Kidney (tissue), 13 donors: ENCODE measurements at regions not wholly inside any gene's neighbourhood (a gene's known extent, or its start where the extent isn't known, plus 50 kb on each side); places are given as distances from the start of the nearest gene placed in this dataset.
A peak's percentile ranks its signal among the peaks of the same experiment; 100 is the strongest.

Source experiments
- DNase-seq, 5 donors: peaks; one replicate each; pipeline ENCODE4 v3.0.0-alpha.2; 2013 to 2020
- FAIRE-seq: peaks from 2 replicates; lab custom pipeline; 2012; peaks lifted over from hg19 to GRCh38; lab: Jason Lieb, UNC
- H3K27ac ChIP-seq, 2 donors: one replicate each; pipeline ENCODE4 v1.7.0; 2013; ENCODE audit warnings: low read depth in 2 of 2, low read length in 2 of 2, inconsistent platforms in 1 of 2
- H3K27me3 ChIP-seq: one replicate; pipeline ENCODE4 v1.7.1; 2013; ENCODE audit warnings: low read length, inconsistent platforms; ENCODE audit not compliant: control insufficient read depth, insufficient read depth
- H3K36me3 ChIP-seq, 3 donors: one replicate each; pipeline versions ENCODE4 v1.7.0 to v1.7.1; 2013; ENCODE audit warnings: low read length in 3 of 3, control low read depth in 1 of 3, inconsistent platforms in 1 of 3; ENCODE audit not compliant: insufficient read depth in 3 of 3, control insufficient read depth in 2 of 3
- H3K4me1 ChIP-seq, 3 donors: one replicate each; pipeline versions ENCODE4 v1.7.0 to v1.7.1; 2013; ENCODE audit warnings: low read length in 3 of 3, inconsistent platforms in 1 of 3, low read depth in 1 of 3; ENCODE audit not compliant: control insufficient read depth in 2 of 3, insufficient read depth in 2 of 3
- H3K4me3 ChIP-seq, 3 donors: one replicate each; pipeline versions ENCODE4 v1.7.0 to v1.8.1; 2013; ENCODE audit warnings: low read length in 3 of 3, control low read depth in 1 of 3, inconsistent platforms in 1 of 3
- H3K9ac ChIP-seq, 3 donors: one replicate each; pipeline versions ENCODE4 v1.7.0 to v1.7.1; 2013; ENCODE audit warnings: low read length in 3 of 3, control low read depth in 1 of 3, inconsistent platforms in 1 of 3
- H3K9me3 ChIP-seq, 3 donors: one replicate each; pipeline versions ENCODE4 v1.7.0 to v1.7.1; 2013; ENCODE audit warnings: low read length in 3 of 3, control low read depth in 1 of 3, inconsistent platforms in 1 of 3; ENCODE audit not compliant: control insufficient read depth in 2 of 3, insufficient read depth in 1 of 3
- intact Hi-C: fragments of 100-400 bp; cut with DNase I; formaldehyde crosslinking; loops from one replicate; pipeline ENCODE4 v1.11.1; 2022
- TF ChIP-seq, protein P1 (sequence below): IDR thresholded peaks from 3 replicates; pipeline ENCODE4 v1.5.1; 2012; ENCODE audit warnings: mild to moderate bottlenecking, moderate library complexity, borderline replicate concordance; ENCODE audit not compliant: insufficient read depth; ENCODE audit errors: extremely low read depth
- donor health status: control.
- donor health status: control.
- donor health status: control.
- donor health status: control.
- donor health status: control.
- donor health status: DM: yes; HTN: yes; CAD: no.
- donor health status: Normal renal cell carcinoma (clear cell type).

DNA sequence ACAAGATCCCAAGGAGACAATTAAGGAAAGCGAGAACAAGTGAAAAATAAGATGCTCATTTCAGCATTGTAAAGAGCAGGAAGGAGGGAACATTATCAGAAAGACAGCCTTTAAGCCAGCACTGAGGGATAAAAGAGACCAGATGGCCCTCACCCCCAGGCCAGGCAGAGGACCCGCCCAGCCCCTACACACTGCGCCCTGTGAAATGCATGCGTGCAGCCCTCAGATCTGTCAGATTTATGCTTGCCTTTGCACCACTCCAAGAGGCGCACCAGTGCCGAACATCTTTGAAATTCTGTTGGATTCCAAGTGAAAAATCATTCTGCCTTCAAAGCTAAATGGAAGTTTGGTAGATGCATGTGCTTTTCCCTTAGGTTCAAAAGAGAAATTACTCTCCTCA lies 378.0 kb downstream of the MLLT3 start:
- Histone ChIP-seq H3K27ac (no peak overlapping the region), H3K36me3 (no peaks in the 10 kb centered on the region), H3K27me3 (no peaks in the 10 kb centered on the region), H3K9ac (no peak overlapping the region), H3K9me3 (no peaks in the 10 kb centered on the region), H3K4me1 (no peaks in the 10 kb centered on the region), H3K4me3 (no peak overlapping the region)
- DNase-seq (peak in 2 of 5 donors; percentile 12 to 18), FAIRE-seq (no peak)
- TF ChIP-seq, protein P1, sequence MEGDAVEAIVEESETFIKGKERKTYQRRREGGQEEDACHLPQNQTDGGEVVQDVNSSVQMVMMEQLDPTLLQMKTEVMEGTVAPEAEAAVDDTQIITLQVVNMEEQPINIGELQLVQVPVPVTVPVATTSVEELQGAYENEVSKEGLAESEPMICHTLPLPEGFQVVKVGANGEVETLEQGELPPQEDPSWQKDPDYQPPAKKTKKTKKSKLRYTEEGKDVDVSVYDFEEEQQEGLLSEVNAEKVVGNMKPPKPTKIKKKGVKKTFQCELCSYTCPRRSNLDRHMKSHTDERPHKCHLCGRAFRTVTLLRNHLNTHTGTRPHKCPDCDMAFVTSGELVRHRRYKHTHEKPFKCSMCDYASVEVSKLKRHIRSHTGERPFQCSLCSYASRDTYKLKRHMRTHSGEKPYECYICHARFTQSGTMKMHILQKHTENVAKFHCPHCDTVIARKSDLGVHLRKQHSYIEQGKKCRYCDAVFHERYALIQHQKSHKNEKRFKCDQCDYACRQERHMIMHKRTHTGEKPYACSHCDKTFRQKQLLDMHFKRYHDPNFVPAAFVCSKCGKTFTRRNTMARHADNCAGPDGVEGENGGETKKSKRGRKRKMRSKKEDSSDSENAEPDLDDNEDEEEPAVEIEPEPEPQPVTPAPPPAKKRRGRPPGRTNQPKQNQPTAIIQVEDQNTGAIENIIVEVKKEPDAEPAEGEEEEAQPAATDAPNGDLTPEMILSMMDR, result no peak
- intact Hi-C loops, result no loop called here

DNA sequence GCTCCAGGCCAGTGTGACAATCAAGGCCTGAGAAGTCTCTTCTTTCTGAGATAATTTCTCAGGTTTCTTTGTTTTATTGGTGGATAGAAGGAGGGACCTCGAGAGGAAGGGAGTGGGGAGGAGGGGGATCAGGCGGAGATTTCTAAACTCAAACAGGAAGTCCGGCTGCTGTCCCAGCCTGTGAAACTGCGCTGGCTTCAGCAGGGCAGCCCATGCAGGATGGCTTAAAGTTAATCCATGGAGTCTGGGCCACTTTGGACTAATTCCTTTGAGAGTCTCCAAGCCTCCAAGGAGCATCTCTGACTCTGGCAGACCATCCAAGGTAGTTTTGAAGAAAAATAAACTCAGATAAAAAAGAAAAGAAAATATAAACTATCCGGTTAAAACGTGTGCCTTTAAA lies 378.5 kb downstream of the MLLT3 start:
- intact Hi-C loops, result no loop called here
- no peaks in the 10 kb centered on the region for H3K27me3 ChIP-seq
- no peak for FAIRE-seq
- no peaks in the 10 kb centered on the region for H3K36me3 ChIP-seq
- no peak overlapping the region for H3K9ac ChIP-seq
- TF ChIP-seq, protein P1, result no peak
- no peaks in the 10 kb centered on the region for H3K9me3 ChIP-seq
- no peak overlapping the region for H3K27ac ChIP-seq
- DNase-seq, result peak in 3 of 5 donors; percentile 20 to 35 (median 33)
- no peaks in the 10 kb centered on the region for H3K4me1 ChIP-seq
- H3K4me3 ChIP-seq, result no peak overlapping the region

GRCh38 chr9:20242510-20243189 lies 379.6 kb downstream of the MLLT3 start:
- Histone ChIP-seq H3K9ac (no peak overlapping the region), H3K4me3 (no peak overlapping the region), H3K27me3 (no peaks in the 10 kb centered on the region), H3K27ac (no peak overlapping the region), H3K9me3 (no peaks in the 10 kb centered on the region), H3K36me3 (no peaks in the 10 kb centered on the region), H3K4me1 (no peaks in the 10 kb centered on the region)
- TF ChIP-seq, protein P1, result no peak
- DNase-seq, result peak in 2 of 5 donors; percentile 10 to 15
- intact Hi-C loops, result no loop called here
- no peak for FAIRE-seq
